Endothelial cell of umbilical vein (primary cell): ENCODE measurements at regions not wholly inside any gene's neighbourhood (a gene's known extent, or its start where the extent isn't known, plus 50 kb on each side); places are given as distances from the start of the nearest gene placed in this dataset.

Experiments used
- BruUV-seq: library from RNA; stranded (reverse); fragments of 400-500 nt; replicated peaks from 2 replicates; lab custom pipeline; 2021; lab: Mats Ljungman, UMichigan
- CTCF ChIA-PET: fragments of 300-600, 350-600 bp; sonication (Branson Sonifier 250); formaldehyde crosslinking; loops from one replicate; lab custom pipeline; 2021; ENCODE audit warnings: antibody characterized with exemption, inconsistent platforms; lab: Charles Lee
- POLR2A ChIA-PET: fragments of 300-600, 350-600 bp; sonication (Branson Sonifier 250); formaldehyde crosslinking; loops from one replicate; lab custom pipeline; 2021; ENCODE audit warnings: antibody characterized with exemption, inconsistent platforms; lab: Charles Lee
- DNase-seq: peaks from one replicate; pipeline ENCODE4 v3.0.0-alpha.2; 2011; ENCODE audit warnings: low read depth, low spot score
- FAIRE-seq: peaks from 2 replicates; lab custom pipeline; 2011; peaks lifted over from hg19 to GRCh38; lab: Jason Lieb, UNC
- H2AFZ ChIP-seq: 2 replicates; pipeline ENCODE4 v1.6.0; 2012; ENCODE audit warnings: low read depth, low read length, control low read depth, inconsistent platforms
- H3K27ac ChIP-seq: 2 replicates; pipeline ENCODE4 v1.5.1; 2011; ENCODE audit warnings: low read depth, mild to moderate bottlenecking, control low read depth, low read length, moderate library complexity; ENCODE audit not compliant: insufficient read depth
- H3K27me3 ChIP-seq, 2 experiments: 2 replicates each; pipeline versions ENCODE4 v1.6.0 to v1.6.1; 2011; ENCODE audit warnings: low read length in 2 of 2, mixed read lengths in 1 of 2; ENCODE audit not compliant: control insufficient read depth in 2 of 2, insufficient read depth in 2 of 2
- H3K36me3 ChIP-seq, 2 experiments: 2 replicates in 1 of 2; 3 replicates in 1 of 2; pipeline ENCODE4 v1.5.1; 2011; ENCODE audit warnings: low read length in 2 of 2, mild to moderate bottlenecking in 1 of 2, moderate library complexity in 1 of 2; ENCODE audit not compliant: control insufficient read depth in 2 of 2, insufficient read depth in 2 of 2; ENCODE audit errors: extremely low read depth in 1 of 2
- H3K4me1 ChIP-seq: 3 replicates; pipeline ENCODE4 v1.5.1; 2011; ENCODE audit warnings: mild to moderate bottlenecking, low read length; ENCODE audit not compliant: control insufficient read depth, insufficient read depth; ENCODE audit errors: extremely low read depth
- H3K4me2 ChIP-seq: 2 replicates; pipeline ENCODE4 v1.6.1; 2011; ENCODE audit warnings: low read length, control low read depth, mixed read lengths; ENCODE audit not compliant: insufficient read depth
- H3K4me3 ChIP-seq, 3 experiments: fragments of 200-600 bp in 1 of 3; sonication (generic), shearing (Covaris generic) in 1 of 3; replicated peaks in 1 of 3; 2 replicates each; pipeline ENCODE4 v1.5.1; 2011 to 2016; ENCODE audit warnings: control low read depth in 3 of 3, low read length in 3 of 3, mild to moderate bottlenecking in 2 of 3, inconsistent platforms in 1 of 3, low read depth in 1 of 3, moderate library complexity in 1 of 3; ENCODE audit not compliant: insufficient read depth in 1 of 3
- H3K79me2 ChIP-seq: 2 replicates; pipeline ENCODE4 v1.6.0; 2012; ENCODE audit warnings: low read length, inconsistent platforms; ENCODE audit not compliant: control insufficient read depth, insufficient read depth
- H3K9ac ChIP-seq: replicated peaks from 2 replicates; pipeline ENCODE3; 2011; ENCODE audit warnings: low read length, control low read depth; ENCODE audit not compliant: insufficient read depth; ENCODE audit errors: extremely low read depth
- H3K9me1 ChIP-seq: replicated peaks from 3 replicates; pipeline ENCODE4 v1.6.0; 2011; ENCODE audit warnings: mild to moderate bottlenecking, low read length; ENCODE audit not compliant: control insufficient read depth, insufficient read depth; ENCODE audit errors: extremely low read depth
- H3K9me3 ChIP-seq: replicated peaks from 2 replicates; pipeline ENCODE4 v1.5.1; 2012; ENCODE audit warnings: low read length, inconsistent platforms; ENCODE audit not compliant: control insufficient read depth, insufficient read depth
- H4K20me1 ChIP-seq: replicated peaks from 2 replicates; pipeline ENCODE3; 2011; ENCODE audit warnings: mild to moderate bottlenecking, low read length; ENCODE audit not compliant: control insufficient read depth, insufficient read depth; ENCODE audit errors: extremely low read depth
- EZH2 ChIP-seq: IDR thresholded peaks from 2 replicates; pipeline ENCODE4 v1.6.1; 2012; ENCODE audit warnings: borderline replicate concordance, low read depth, mild to moderate bottlenecking, moderate library complexity, low read length, inconsistent platforms; ENCODE audit not compliant: severe bottlenecking
- FOS ChIP-seq: IDR thresholded peaks from 2 replicates; pipeline ENCODE4 v1.6.1; 2011; ENCODE audit warnings: mild to moderate bottlenecking, low read length, moderate library complexity, borderline replicate concordance; ENCODE audit not compliant: insufficient read depth
- GATA2 ChIP-seq: IDR thresholded peaks from 2 replicates; pipeline ENCODE4 v1.7.0; 2011; ENCODE audit warnings: low read depth, mild to moderate bottlenecking, moderate library complexity, mixed read lengths, low read length; ENCODE audit not compliant: insufficient read length, insufficient read depth
- JUN ChIP-seq: IDR thresholded peaks from 2 replicates; pipeline ENCODE4 v1.6.1; 2011; ENCODE audit warnings: borderline replicate concordance, low read depth; ENCODE audit not compliant: insufficient read length, insufficient read depth
- MAX ChIP-seq: IDR thresholded peaks from 2 replicates; pipeline ENCODE4 v1.6.1; 2011; ENCODE audit not compliant: insufficient read depth, insufficient read length
- MYC ChIP-seq: IDR thresholded peaks from one replicate; pipeline ENCODE4 v1.6.1; 2011; ENCODE audit warnings: mild to moderate bottlenecking, low read depth, low read length
- POLR2A ChIP-seq: IDR thresholded peaks from 2 replicates; pipeline ENCODE4 v1.6.1; 2012; ENCODE audit warnings: low read depth, mild to moderate bottlenecking, control low read depth, low read length
- POLR2AphosphoS5 ChIP-seq: IDR thresholded peaks from 2 replicates; pipeline ENCODE4 v1.6.1; 2012; ENCODE audit warnings: low read depth, mild to moderate bottlenecking, control low read depth, low read length, moderate library complexity; ENCODE audit not compliant: insufficient read depth
- dilution Hi-C: fragments of 300-500 bp; cut with MboI; formaldehyde crosslinking; loops from one replicate; pipeline ENCODE4 v1.15.0; 2019; ENCODE audit warnings: low sequenced_read_pairs; ENCODE audit not compliant: extremely low pct_ligation_motif_present
- intact Hi-C: fragments of 100-400 bp; cut with micrococcal nuclease; formaldehyde crosslinking; loops from one replicate; pipeline ENCODE4 v1.10.0; 2022

- Histone ChIP-seq H3K4me2 (peak overlapping the region; percentile 24), H3K9me1 (no peaks in the 10 kb centered on the region), H3K4me3 (no peak overlapping the region), H3K79me2 (no peaks in the 10 kb centered on the region), H4K20me1 (no peaks in the 10 kb centered on the region), H3K9me3 (peaks cover 1% of the 10 kb centered on the region), H3K27me3 (no peaks in the 10 kb centered on the region), H3K27ac (no peak overlapping the region), H2AFZ (peak overlapping the region; percentile 73), H3K36me3 (no peaks in the 10 kb centered on the region), H3K9ac (no peak overlapping the region), H3K4me1 (peaks cover 10% of the 10 kb centered on the region)
- ChIA-PET POLR2A (no interaction called here), CTCF (no interaction called here)
- TF ChIP-seq MYC (no peak), GATA2 (no peak), EZH2 (no peak), POLR2AphosphoS5 (no peak), JUN (no peak), MAX (no peak), POLR2A (no peak)
- no peak for FAIRE-seq
- no TSS peak for BruUV-seq
- dilution Hi-C loops: no loop called here
- DNase-seq: no peak
- intact Hi-C loops: loop anchor here (10.0 kb wide), 1 partner anchor 256 kb away; no protein-coding TSS in a partner anchor
These were observed 334.7 kb upstream of the JAG1 start for GRCh38 chr20:11008444-11009033.

DNA sequence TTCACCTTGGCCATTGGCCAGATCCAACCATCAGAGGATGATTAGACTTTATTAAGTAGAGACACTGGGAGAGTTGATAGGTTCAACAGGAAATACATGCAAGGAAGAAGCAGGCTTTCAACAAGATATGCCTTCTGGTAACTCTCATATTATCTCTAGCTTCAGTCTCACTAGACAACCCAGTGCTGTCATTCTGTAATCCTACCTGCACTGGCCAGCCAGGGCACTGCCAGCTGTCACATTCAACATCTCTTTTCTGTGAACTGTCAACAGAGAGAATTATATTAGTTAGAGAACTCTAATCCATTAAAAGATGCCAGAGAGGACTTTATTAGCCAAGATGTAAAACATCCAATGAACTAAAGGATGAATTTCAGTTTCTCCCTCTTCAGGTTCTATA lies 337.9 kb upstream of the JAG1 start:
- no peaks in the 10 kb centered on the region for H3K9me1 ChIP-seq
- peaks cover 1% of the 10 kb centered on the region for H3K9me3 ChIP-seq
- no peaks in the 10 kb centered on the region for H3K79me2 ChIP-seq
- H3K36me3 ChIP-seq: no peaks in the 10 kb centered on the region
- POLR2A ChIA-PET: no interaction called here
- H3K4me3 ChIP-seq: no peak overlapping the region
- no peak overlapping the region for H2AFZ ChIP-seq
- H3K27me3 ChIP-seq: no peaks in the 10 kb centered on the region
- TF ChIP-seq POLR2A (no peak), MYC (no peak), POLR2AphosphoS5 (no peak), FOS (no peak)
- intact Hi-C loops: no loop called here
- BruUV-seq: no TSS peak
- CTCF ChIA-PET: no interaction called here
- dilution Hi-C loops: no loop called here
- H3K4me1 ChIP-seq: peaks cover 7% of the 10 kb centered on the region
- DNase-seq (no peak), FAIRE-seq (no peak)
- no peaks in the 10 kb centered on the region for H4K20me1 ChIP-seq
- no peak overlapping the region for H3K9ac ChIP-seq
- H3K4me2 ChIP-seq: no peak overlapping the region
- no peak overlapping the region for H3K27ac ChIP-seq
